Activated naive CD4-positive, alpha-beta T cell treated with anti-CD3 and anti-CD28 coated beads for 36 hours (primary cell): ENCODE measurements at regions not wholly inside any gene's neighbourhood (a gene's known extent, or its start where the extent isn't known, plus 50 kb on each side); places are given as distances from the start of the nearest gene placed in this dataset.

ENCODE experiments used
- CTCF ChIA-PET: fragments of 350-600 bp; sonication (Branson Sonifier 250); formaldehyde crosslinking; loops from one replicate; lab custom pipeline; 2021; ENCODE audit warnings: antibody characterized with exemption; lab: Charles Lee
- DNase-seq: peaks from one replicate; pipeline ENCODE4 v3.0.0-alpha.2; 2020
- H3K27ac Mint-ChIP-seq: one replicate; pipeline ENCODE4 v1.8.0; 2021; ENCODE audit warnings: mild to moderate bottlenecking, mixed read lengths
- H3K27me3 Mint-ChIP-seq: one replicate; pipeline ENCODE4 v1.8.0; 2021; ENCODE audit warnings: low read depth, mixed read lengths
- H3K36me3 Mint-ChIP-seq: one replicate; pipeline ENCODE4 v1.8.0; 2021; ENCODE audit warnings: low read depth, mixed read lengths
- H3K4me1 Mint-ChIP-seq: one replicate; pipeline ENCODE4 v1.8.0; 2021; ENCODE audit warnings: low read depth, mixed read lengths
- H3K4me3 Mint-ChIP-seq: one replicate; pipeline ENCODE4 v1.8.0; 2021; ENCODE audit warnings: mild to moderate bottlenecking, moderate library complexity, mixed read lengths
- H3K9me3 Mint-ChIP-seq: one replicate; pipeline ENCODE4 v1.8.0; 2021; ENCODE audit warnings: mixed read lengths
- intact Hi-C: fragments of 100-400 bp; cut with micrococcal nuclease; formaldehyde crosslinking; loops from one replicate; pipeline ENCODE4 v1.15.1; 2023

DNA sequence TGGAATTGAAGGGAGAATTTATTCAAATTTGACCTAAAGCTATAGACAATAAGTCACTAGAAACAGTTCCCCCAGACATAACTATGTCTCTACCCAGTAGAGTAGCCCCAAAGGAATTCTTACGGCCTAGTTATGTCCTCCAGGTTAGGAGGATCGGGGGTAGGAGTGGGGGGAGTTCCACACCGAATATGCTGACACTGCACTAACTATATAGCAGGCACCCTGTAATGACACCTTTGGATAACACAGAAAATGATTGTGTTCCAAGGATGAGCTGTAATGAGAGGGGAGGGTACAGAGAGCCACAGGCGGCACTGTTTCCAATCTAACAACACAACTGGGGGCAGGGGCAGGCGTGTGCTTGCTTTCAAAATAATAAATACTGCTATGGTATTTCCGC is 376.2 kb upstream of the RORA start:
- Mint-ChIP-seq H3K36me3 (no peaks in the 10 kb centered on the region), H3K4me3 (no peak overlapping the region), H3K9me3 (no peaks in the 10 kb centered on the region), H3K27ac (no peak overlapping the region), H3K4me1 (no peaks in the 10 kb centered on the region), H3K27me3 (peaks cover 18% of the 10 kb centered on the region)
- CTCF ChIA-PET = no interaction called here
- no peak for DNase-seq
- intact Hi-C loops = no loop called here

DNA sequence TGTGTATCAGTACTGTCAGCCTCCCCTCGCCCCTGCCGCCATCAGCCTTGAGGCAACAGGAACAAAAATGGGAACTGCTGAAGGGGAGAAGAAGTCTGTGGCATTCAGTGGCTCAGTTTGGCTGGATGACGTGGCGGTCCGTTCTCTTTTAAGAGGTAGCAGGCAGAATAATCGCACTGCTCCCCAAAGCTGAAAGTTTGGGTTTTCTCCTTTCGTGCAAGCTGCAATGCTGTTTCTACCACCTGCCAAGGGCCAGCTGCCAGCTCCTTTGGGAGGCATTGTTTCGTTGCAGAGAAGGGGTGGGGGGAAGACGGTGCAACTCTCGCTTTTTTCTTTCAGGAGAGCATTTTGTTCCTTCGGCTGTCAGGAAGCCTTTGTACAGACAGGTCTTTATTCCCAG is 369.6 kb upstream of the RORA start:
- CTCF ChIA-PET = no interaction called here

DNA sequence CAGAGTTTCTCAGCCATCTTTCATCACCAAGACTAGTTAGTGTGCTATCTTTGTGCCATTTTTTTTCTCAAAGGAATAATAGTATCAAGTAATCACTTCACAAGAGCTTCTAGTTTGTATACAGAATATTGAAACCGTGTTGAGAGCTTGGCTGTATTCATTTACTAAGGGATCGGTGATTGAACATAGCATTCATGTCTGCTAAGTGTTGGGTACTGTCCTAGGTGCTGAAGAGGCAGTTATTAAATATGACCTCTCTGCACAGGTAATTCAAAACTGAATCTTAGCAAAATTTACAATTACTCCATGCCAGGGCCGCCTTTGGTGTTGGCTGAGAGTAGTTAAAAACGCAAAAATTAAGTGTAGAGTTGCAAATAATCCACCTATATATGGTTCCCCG is 355.3 kb upstream of the RORA start:
- Mint-ChIP-seq H3K27me3 (peaks cover 11% of the 10 kb centered on the region), H3K27ac (no peak overlapping the region), H3K4me1 (no peaks in the 10 kb centered on the region), H3K36me3 (no peaks in the 10 kb centered on the region), H3K4me3 (no peak overlapping the region), H3K9me3 (no peaks in the 10 kb centered on the region)
- DNase-seq = no peak
- intact Hi-C loops = no loop called here
- CTCF ChIA-PET = no interaction called here

More for the DNA sequence above, 369.6 kb upstream of the RORA start:
- intact Hi-C loops = no loop called here
- H3K36me3 Mint-ChIP-seq = no peaks in the 10 kb centered on the region
- H3K4me3 Mint-ChIP-seq = no peak overlapping the region
- no peaks in the 10 kb centered on the region for H3K9me3 Mint-ChIP-seq
- no peak for DNase-seq
- no peaks in the 10 kb centered on the region for H3K4me1 Mint-ChIP-seq
- no peak overlapping the region for H3K27ac Mint-ChIP-seq
- peaks cover 6% of the 10 kb centered on the region for H3K27me3 Mint-ChIP-seq

DNA sequence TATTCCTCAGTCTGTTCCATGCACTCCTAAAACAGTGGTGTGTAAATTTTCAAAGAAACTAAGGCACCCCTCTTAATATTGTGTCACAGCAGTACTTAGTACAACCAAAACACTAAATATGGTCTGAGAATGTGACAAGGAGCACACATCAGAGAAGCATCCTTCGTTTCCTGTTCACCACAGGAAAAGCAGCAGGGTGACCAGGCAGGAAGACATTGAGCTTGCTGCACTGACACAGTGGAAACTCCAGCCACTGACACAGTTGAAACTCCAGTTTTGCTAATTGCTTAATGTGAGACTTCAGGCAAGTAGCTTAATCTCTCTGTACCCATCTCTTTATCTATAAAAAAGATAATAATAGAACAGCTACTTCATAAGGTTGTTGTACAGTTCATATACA is 353.0 kb upstream of the RORA start:
- intact Hi-C loops = no loop called here
- CTCF ChIA-PET = no interaction called here
- no peaks in the 10 kb centered on the region for H3K36me3 Mint-ChIP-seq
- DNase-seq = no peak
- peaks cover 14% of the 10 kb centered on the region for H3K27me3 Mint-ChIP-seq
- no peaks in the 10 kb centered on the region for H3K4me1 Mint-ChIP-seq
- H3K27ac Mint-ChIP-seq = no peak overlapping the region
- no peaks in the 10 kb centered on the region for H3K9me3 Mint-ChIP-seq
- no peak overlapping the region for H3K4me3 Mint-ChIP-seq

DNA sequence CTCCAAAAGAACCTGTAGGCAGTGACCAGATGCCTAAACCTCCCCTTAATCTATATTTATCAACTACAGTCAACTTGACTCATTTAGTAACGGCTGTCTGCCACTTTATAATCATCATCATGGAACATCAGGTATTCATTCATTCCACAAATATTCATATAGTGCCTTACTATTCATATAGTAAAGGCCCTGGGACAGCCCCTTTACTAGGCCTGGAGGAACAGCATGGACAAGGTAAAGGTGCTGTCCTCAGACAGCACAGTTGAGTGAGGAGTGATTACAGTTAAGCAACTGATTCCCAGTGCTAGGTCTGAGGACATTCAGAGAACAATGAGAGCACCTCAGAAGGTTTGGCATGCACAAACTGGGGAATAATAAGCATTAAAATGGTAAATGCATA is 346.5 kb upstream of the RORA start:
- CTCF ChIA-PET = no interaction called here
- no peak overlapping the region for H3K27ac Mint-ChIP-seq
- intact Hi-C loops = no loop called here
- H3K9me3 Mint-ChIP-seq = peaks cover 3% of the 10 kb centered on the region
- no peak for DNase-seq
- H3K4me3 Mint-ChIP-seq = no peak overlapping the region
- peaks cover 14% of the 10 kb centered on the region for H3K27me3 Mint-ChIP-seq
- H3K4me1 Mint-ChIP-seq = peaks cover 2% of the 10 kb centered on the region
- no peaks in the 10 kb centered on the region for H3K36me3 Mint-ChIP-seq

DNA sequence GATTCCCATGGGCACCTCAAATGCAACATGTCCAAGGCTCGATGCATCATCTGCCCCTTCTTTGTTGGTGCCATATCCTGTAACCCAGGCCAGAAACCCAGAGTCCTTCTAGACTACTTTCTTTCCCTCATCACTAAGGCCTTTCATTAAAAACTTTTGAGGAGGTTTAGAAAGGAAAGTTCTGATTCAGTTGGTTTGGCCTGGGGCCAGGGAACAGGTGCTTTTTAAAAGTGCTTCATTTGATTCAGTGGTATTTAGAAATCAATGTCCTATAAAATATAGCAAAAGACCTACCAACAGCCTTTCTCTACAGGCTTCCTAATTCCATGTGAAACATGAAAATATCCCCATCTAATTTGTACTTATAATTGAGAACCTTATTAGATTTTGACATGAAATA is 341.9 kb upstream of the RORA start:
- no peaks in the 10 kb centered on the region for H3K36me3 Mint-ChIP-seq
- peaks cover 4% of the 10 kb centered on the region for H3K27me3 Mint-ChIP-seq
- no peaks in the 10 kb centered on the region for H3K9me3 Mint-ChIP-seq
- intact Hi-C loops = no loop called here
- no peak overlapping the region for H3K27ac Mint-ChIP-seq
- peaks cover 2% of the 10 kb centered on the region for H3K4me1 Mint-ChIP-seq
- no peak overlapping the region for H3K4me3 Mint-ChIP-seq
- no peak for DNase-seq
- CTCF ChIA-PET = no interaction called here

DNA sequence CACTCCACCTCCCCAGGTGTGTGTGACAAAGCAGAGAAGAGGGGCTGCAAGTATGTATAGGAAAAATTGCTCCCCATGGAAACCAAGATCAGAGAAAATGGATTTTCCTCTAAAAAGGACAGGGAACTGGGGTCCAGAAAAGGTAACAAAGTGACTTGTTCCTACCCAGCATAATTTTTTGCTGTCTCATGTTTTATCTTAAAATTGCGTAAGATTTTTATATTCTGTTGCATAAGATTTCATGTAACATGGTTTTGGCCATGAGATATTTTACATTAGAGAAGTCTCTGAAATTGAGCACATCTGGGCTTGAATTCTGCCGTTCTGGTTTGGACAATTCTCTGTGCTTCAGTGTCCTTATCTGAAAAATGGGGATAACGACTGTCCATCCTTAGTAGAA is 335.7 kb upstream of the RORA start:
- Mint-ChIP-seq H3K4me1 (no peaks in the 10 kb centered on the region), H3K27ac (no peak overlapping the region), H3K36me3 (no peaks in the 10 kb centered on the region), H3K27me3 (peaks cover 25% of the 10 kb centered on the region), H3K9me3 (no peaks in the 10 kb centered on the region), H3K4me3 (no peak overlapping the region)
- DNase-seq = no peak
- intact Hi-C loops = no loop called here
- CTCF ChIA-PET = no interaction called here

DNA sequence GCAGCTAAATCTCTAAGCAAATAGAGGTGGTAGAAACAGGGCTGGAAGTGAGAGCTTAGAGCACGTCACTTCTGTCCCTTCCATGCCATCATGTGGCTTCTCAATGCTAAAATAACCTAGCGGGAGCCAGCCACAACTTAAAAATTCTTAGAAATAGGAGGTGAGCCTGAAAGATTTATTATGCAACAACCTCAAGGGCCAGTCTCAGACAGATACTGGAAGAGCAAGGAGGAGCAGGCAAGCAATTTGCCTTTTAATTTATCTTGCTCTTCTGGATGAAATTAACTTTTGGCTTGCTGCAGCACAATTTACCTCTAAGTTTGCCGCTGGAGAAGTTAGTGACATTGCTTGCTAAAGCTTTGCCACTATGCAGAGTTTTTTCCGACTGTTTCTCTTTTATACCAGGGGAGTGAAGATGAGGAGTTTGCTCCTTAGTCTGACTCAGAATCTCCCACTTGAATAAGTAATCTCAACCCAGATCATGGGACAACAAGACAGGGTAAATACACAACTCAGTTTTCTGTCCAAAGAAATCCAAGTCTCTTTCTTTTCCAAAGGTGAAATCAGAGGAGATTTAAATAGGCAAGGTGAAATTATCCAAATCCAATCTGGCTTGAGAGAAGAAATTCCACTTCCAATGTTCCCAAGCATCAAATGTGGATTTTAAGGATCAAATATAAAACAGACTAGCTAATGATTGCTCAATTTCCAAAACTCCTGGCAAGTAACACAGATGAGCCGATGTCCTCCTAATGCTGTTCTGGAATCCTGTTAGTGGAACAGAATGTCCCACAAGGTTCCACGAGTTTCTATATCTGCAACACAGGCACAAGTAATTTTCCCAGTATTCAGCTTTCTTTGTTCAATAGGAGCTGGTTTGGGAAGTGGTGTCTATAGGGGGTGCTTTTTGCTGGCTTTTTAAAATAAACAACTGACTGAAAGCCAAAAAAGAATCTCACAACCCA is 329.4 kb upstream of the RORA start:
- Mint-ChIP-seq H3K4me3 (no peak overlapping the region), H3K9me3 (no peaks in the 10 kb centered on the region), H3K4me1 (no peaks in the 10 kb centered on the region), H3K27ac (no peak overlapping the region), H3K36me3 (no peaks in the 10 kb centered on the region), H3K27me3 (peaks cover 29% of the 10 kb centered on the region)
- intact Hi-C loops = no loop called here
- CTCF ChIA-PET = no interaction called here
- DNase-seq = no peak

DNA sequence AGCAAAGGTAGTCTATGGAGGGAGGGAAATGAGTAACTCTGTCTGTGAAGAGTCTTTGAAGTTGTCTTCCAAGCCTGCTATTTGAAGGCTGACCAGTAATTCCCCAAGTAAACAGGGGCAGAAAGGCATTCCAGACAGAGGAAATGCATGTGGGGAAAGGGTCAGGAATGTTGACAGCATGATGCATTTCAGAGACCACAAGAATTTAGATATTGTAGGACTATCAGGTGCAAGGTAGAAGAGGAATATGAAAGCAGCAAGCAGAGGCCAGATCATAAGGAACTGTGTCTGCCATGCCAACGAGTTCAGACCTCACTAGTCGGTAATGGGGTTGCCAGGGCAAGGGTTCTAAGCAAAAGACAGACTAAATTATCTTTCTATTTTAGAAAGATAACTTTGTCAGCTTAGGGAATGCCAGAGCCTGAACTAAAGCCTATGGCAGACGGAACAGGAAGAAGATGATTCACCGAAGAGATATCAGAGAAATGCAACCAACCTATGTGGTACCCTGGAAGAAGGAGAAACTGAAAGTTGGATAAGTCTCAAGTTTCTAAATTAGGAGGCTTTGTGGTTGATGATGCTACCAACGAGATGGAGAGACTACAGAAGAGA is 327.0 kb upstream of the RORA start:
- Mint-ChIP-seq H3K9me3 (no peaks in the 10 kb centered on the region), H3K4me1 (no peaks in the 10 kb centered on the region), H3K27me3 (peaks cover 26% of the 10 kb centered on the region), H3K27ac (no peak overlapping the region), H3K36me3 (no peaks in the 10 kb centered on the region), H3K4me3 (no peak overlapping the region)
- no peak for DNase-seq
- CTCF ChIA-PET = no interaction called here
- intact Hi-C loops = no loop called here

DNA sequence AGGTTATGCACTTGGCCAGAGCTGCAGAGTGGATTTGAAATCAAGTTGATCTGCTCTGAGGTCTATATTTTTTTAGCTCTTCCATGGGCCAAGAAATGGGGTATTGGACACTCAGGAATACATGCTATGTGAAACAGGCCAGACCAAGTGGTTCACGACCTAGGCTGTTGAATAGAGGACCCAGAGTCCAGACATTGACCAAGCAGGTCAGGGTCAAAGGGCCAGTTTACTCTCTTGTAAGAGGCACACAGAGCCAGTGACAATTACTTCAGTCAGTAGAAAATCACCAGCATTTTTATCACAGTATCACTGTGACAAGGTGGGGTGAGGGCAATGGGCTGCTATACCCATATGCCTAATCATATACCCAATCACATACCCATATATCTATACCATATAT is 320.6 kb upstream of the RORA start:
- Mint-ChIP-seq H3K9me3 (no peaks in the 10 kb centered on the region), H3K4me1 (no peaks in the 10 kb centered on the region), H3K27me3 (peaks cover 14% of the 10 kb centered on the region), H3K27ac (no peak overlapping the region), H3K36me3 (no peaks in the 10 kb centered on the region), H3K4me3 (no peak overlapping the region)
- DNase-seq = no peak
- intact Hi-C loops = no loop called here
- CTCF ChIA-PET = interaction anchor here (1.1 kb wide), 1 partner anchor 284 kb away, joined by 3 read pairs; no protein-coding TSS in a partner anchor

DNA sequence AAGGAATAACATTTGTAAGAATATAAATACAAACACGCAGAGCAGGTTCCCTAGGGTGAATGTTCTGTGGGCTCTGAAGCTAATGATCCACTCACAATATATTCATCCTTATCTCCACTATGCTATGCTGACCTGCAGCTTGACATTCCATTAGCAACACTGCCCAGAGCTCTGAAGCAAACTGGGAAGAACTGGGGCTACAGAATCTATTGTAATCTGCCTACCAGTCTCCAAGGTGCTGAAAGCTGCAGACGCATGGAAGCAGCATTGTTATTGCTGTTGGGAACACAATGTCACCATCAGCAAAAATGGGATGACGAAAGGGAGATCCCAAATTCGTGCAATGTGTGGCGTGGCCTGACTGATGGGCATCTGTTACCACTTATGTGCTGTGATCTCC is 316.7 kb upstream of the RORA start:
- no peak overlapping the region for H3K4me3 Mint-ChIP-seq
- CTCF ChIA-PET = interaction anchor here (0.9 kb wide), 1 partner anchor 11 kb away, joined by 4 read pairs; no protein-coding TSS in a partner anchor
- peaks cover 8% of the 10 kb centered on the region for H3K27me3 Mint-ChIP-seq
- no peaks in the 10 kb centered on the region for H3K36me3 Mint-ChIP-seq
- H3K9me3 Mint-ChIP-seq = no peaks in the 10 kb centered on the region
- intact Hi-C loops = no loop called here
- H3K27ac Mint-ChIP-seq = no peak overlapping the region
- no peak for DNase-seq
- H3K4me1 Mint-ChIP-seq = no peaks in the 10 kb centered on the region

DNA sequence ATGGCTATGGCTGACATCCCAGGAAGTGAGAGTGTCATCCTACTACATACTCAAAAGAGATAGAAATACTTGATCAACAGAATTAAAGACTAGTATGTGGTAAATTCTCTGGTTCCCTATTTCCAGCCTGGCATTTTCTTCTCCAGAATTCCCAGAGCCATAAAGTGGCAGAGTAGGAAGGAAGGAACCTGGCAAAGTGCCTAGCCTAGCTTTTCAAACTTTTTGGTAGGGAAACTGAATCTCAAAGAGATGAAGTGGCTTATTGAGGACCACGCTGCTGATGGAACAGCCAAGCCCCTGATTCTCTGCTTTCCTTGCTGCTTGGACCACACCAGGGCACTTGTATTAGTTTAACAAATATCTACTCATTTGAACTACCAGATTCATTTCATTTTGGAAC is 312.4 kb upstream of the RORA start:
- H3K9me3 Mint-ChIP-seq = no peaks in the 10 kb centered on the region
- no peak overlapping the region for H3K27ac Mint-ChIP-seq
- no peak overlapping the region for H3K4me3 Mint-ChIP-seq
- DNase-seq = no peak
- no peaks in the 10 kb centered on the region for H3K4me1 Mint-ChIP-seq
- H3K36me3 Mint-ChIP-seq = no peaks in the 10 kb centered on the region
- H3K27me3 Mint-ChIP-seq = peaks cover 8% of the 10 kb centered on the region
- CTCF ChIA-PET = no interaction called here
- intact Hi-C loops = no loop called here

DNA sequence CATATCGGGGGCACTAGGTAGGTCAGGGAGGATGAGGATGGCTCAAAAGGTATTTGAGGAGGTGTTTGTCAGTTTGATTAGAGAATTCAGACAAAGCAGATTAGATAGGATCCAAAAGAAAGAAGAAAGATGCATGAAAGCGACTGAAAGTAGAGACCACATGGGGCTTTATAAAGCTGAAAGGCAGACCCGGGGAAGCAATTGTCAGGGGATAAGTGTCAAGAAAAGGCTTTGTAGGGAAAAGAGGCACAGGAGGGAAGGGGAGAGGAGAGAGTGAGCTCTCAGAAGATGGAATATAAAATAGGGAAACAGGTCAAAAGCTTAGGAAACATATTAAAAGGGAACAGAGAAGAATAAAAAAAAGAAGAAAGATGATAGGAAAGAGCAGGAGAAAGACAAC is 308.2 kb upstream of the RORA start:
- no peak for DNase-seq
- Mint-ChIP-seq H3K27ac (no peak overlapping the region), H3K9me3 (no peaks in the 10 kb centered on the region), H3K27me3 (peaks cover 6% of the 10 kb centered on the region), H3K4me3 (no peak overlapping the region), H3K36me3 (no peaks in the 10 kb centered on the region), H3K4me1 (no peaks in the 10 kb centered on the region)
- intact Hi-C loops = no loop called here
- CTCF ChIA-PET = interaction anchor here (2.4 kb wide), 1 partner anchor 297 kb away, joined by 6 read pairs; no protein-coding TSS in a partner anchor
